A549 (cell line): ENCODE measurements at regions not wholly inside any gene's neighbourhood (a gene's known extent, or its start where the extent isn't known, plus 50 kb on each side); places are given as distances from the start of the nearest gene placed in this dataset.

Experiments used
- ATAC-seq, 2 experiments: fragments of 200-7000 bp in 1 of 2; fragments of >200 bp in 1 of 2; cut with Nextera tagmentation in 1 of 2; cut with Tn5 transposase in 1 of 2; 3 replicates each; pipeline versions ENCODE4 v1.8.0 to v1.9.1; 2018 to 2020; ENCODE audit warnings: mild to moderate bottlenecking in 1 of 2, moderate library complexity in 1 of 2
- CTCF ChIA-PET: fragments of 300-600 bp; sonication (Branson Sonifier 250); formaldehyde crosslinking; extraction: SDS; loops from one replicate; lab custom pipeline; 2021; ENCODE audit warnings: antibody characterized with exemption, inconsistent platforms; lab: Yijun Ruan, JAX
- POLR2A ChIA-PET: fragments of 350-600 bp; formaldehyde crosslinking; extraction: SDS; loops from one replicate; lab custom pipeline; 2021; ENCODE audit warnings: antibody characterized with exemption, inconsistent platforms; lab: Yijun Ruan, JAX
- DNase-seq, 2 experiments: peaks; one replicate each; pipeline versions ENCODE4 v3.0.0 to v3.0.0-alpha.2; 2011 to 2016; ENCODE audit warnings: low read depth in 1 of 2, low spot score in 1 of 2
- FAIRE-seq: peaks from 2 replicates; lab custom pipeline; 2011; peaks lifted over from hg19 to GRCh38; lab: Jason Lieb, UNC
- H3K27ac ChIP-seq, 2 experiments: fragments of >200 bp; sonication (Bioruptor Twin); formaldehyde crosslinking; 3 replicates each; pipeline ENCODE4 v1.5.1; 2016 to 2017
- H3K4me1 ChIP-seq: fragments of >200 bp; sonication (Bioruptor Twin); formaldehyde crosslinking; 3 replicates; pipeline ENCODE4 v1.6.1; 2016
- H3K4me2 ChIP-seq: fragments of >200 bp; sonication (Bioruptor Twin); formaldehyde crosslinking; 3 replicates; pipeline ENCODE4 v1.6.1; 2016
- H3K4me3 ChIP-seq: fragments of >200 bp; sonication (Bioruptor Twin); formaldehyde crosslinking; 3 replicates; pipeline ENCODE4 v1.5.1; 2016
- H3K9me3 ChIP-seq: fragments of >200 bp; sonication (Bioruptor Twin); formaldehyde crosslinking; 3 replicates; pipeline ENCODE4 v1.6.1; 2016
- BCL3 ChIP-seq: fragments of >200 bp; sonication (Bioruptor Twin); formaldehyde crosslinking; IDR thresholded peaks from 3 replicates; pipeline ENCODE4 v1.6.1; 2016
- CHD2 ChIP-seq: fragments of 150-350 bp; IDR thresholded peaks from 2 replicates; pipeline ENCODE4 v1.6.1; 2014; ENCODE audit warnings: low read length; ENCODE audit not compliant: partially characterized antibody
- EHF ChIP-seq: fragments of 250-450 bp; sonication (Bioruptor Pico); IDR thresholded peaks from 2 replicates; pipeline ENCODE4 v1.5.0; 2020; ENCODE audit warnings: mild to moderate bottlenecking
- ELK1 ChIP-seq: fragments of 150-350 bp; IDR thresholded peaks from 2 replicates; pipeline ENCODE4 v1.6.1; 2014; ENCODE audit warnings: low read depth, mild to moderate bottlenecking, low read length
- FOXS1 ChIP-seq: fragments of 250-450 bp; sonication (Bioruptor Pico); IDR thresholded peaks from 2 replicates; pipeline ENCODE4 v1.5.0; 2020; ENCODE audit warnings: mild to moderate bottlenecking, moderate library complexity
- GATA3 ChIP-seq: IDR thresholded peaks from 2 replicates; pipeline ENCODE4 v1.6.1; 2012; ENCODE audit warnings: borderline replicate concordance
- HOXA7 ChIP-seq: fragments of 250-450 bp; sonication (Bioruptor Pico); IDR thresholded peaks from 2 replicates; pipeline ENCODE4 v1.5.0; 2020; ENCODE audit warnings: mild to moderate bottlenecking, moderate library complexity
- JUN ChIP-seq, 2 experiments: fragments of >200 bp; sonication (Bioruptor Twin); formaldehyde crosslinking; IDR thresholded peaks; 2 replicates in 1 of 2; 3 replicates in 1 of 2; pipeline ENCODE4 v1.6.1; 2016 to 2017
- KDM5A ChIP-seq: fragments of 200-600 bp; sonication (generic); IDR thresholded peaks from 2 replicates; pipeline ENCODE4 v1.6.1; 2016; ENCODE audit warnings: antibody characterized with exemption, mild to moderate bottlenecking
- MAFK ChIP-seq: fragments of 450-650 bp; IDR thresholded peaks from 2 replicates; pipeline ENCODE4 v1.6.1; 2014; ENCODE audit not compliant: partially characterized antibody
- NR3C1 ChIP-seq: fragments of >200 bp; sonication (Bioruptor Twin); formaldehyde crosslinking; IDR thresholded peaks from 3 replicates; pipeline ENCODE4 v1.6.1; 2017
- PBX3 ChIP-seq: IDR thresholded peaks from 2 replicates; pipeline ENCODE4 v1.6.1; 2012
- PHF8 ChIP-seq: fragments of 200-600 bp; sonication (generic); IDR thresholded peaks from 2 replicates; pipeline ENCODE4 v1.6.1; 2016; ENCODE audit warnings: low read depth, mild to moderate bottlenecking, antibody characterized with exemption, moderate library complexity, borderline replicate concordance
- RCOR1 ChIP-seq: fragments of 150-350 bp; IDR thresholded peaks from 2 replicates; pipeline ENCODE4 v1.6.1; 2014; ENCODE audit warnings: antibody characterized with exemption, low read length, low read depth
- RNF2 ChIP-seq: fragments of 200-600 bp; sonication (generic); IDR thresholded peaks from 2 replicates; pipeline ENCODE4 v1.6.1; 2016; ENCODE audit warnings: low read depth, mild to moderate bottlenecking, antibody characterized with exemption, moderate library complexity, borderline replicate concordance
- SREBF2 ChIP-seq: fragments of 450-650 bp; IDR thresholded peaks from 2 replicates; pipeline ENCODE4 v1.6.1; 2014; ENCODE audit warnings: mild to moderate bottlenecking, moderate library complexity
- TP53 ChIP-seq: fragments of 250-450 bp; sonication (Bioruptor Pico); IDR thresholded peaks from 2 replicates; pipeline ENCODE4 v1.5.0; 2021; ENCODE audit warnings: mild to moderate bottlenecking, moderate library complexity
- WGBS: methylation state at CpG from one replicate; pipeline ENCODE4 v1.1.6; 2017; ENCODE audit errors: missing lambda C conversion rate; 5-methylcytosine and 5-hydroxymethylcytosine counted together
- TF ChIP-seq, protein P1 (sequence below): IDR thresholded peaks from 2 replicates; pipeline ENCODE4 v1.6.1; 2012; ENCODE audit warnings: low read depth, borderline replicate concordance
- TF ChIP-seq, protein P2 (sequence below): fragments of 450-650 bp; IDR thresholded peaks from 2 replicates; pipeline ENCODE4 v1.6.1; 2014; ENCODE audit warnings: antibody characterized with exemption
- TF ChIP-seq, protein P3 (sequence below): fragments of >200 bp; sonication (Bioruptor Twin); formaldehyde crosslinking; IDR thresholded peaks from 2 replicates; pipeline ENCODE4 v1.6.1; 2016

- ChIA-PET POLR2A (no interaction called here), CTCF (no interaction called here)
- DNase-seq (no peak), FAIRE-seq (no peak), ATAC-seq (no peak)
- no peaks in the 10 kb centered on the region for H3K4me1 ChIP-seq
- H3K27ac ChIP-seq: no peak overlapping the region
- WGBS: 12% methylated on average over 1 of the region's 1 CpG
- TF ChIP-seq TP53 (CRISPR knock-in tag) (no peak), PHF8 (no peak), JUN (IDR thresholded peaks at IDR 0.05) (no peak)
- TF ChIP-seq, protein P1, sequence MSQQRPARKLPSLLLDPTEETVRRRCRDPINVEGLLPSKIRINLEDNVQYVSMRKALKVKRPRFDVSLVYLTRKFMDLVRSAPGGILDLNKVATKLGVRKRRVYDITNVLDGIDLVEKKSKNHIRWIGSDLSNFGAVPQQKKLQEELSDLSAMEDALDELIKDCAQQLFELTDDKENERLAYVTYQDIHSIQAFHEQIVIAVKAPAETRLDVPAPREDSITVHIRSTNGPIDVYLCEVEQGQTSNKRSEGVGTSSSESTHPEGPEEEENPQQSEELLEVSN: no peak
- no peak overlapping the region for H3K4me2 ChIP-seq
- H3K9me3 ChIP-seq: peaks cover 10% of the 10 kb centered on the region; the same call in 1 of the 3 replicates
- no peak overlapping the region for H3K4me3 ChIP-seq
Measured at GRCh38 chr12:68445824-68446223, 113.7 kb upstream of the MDM1 start.

DNA sequence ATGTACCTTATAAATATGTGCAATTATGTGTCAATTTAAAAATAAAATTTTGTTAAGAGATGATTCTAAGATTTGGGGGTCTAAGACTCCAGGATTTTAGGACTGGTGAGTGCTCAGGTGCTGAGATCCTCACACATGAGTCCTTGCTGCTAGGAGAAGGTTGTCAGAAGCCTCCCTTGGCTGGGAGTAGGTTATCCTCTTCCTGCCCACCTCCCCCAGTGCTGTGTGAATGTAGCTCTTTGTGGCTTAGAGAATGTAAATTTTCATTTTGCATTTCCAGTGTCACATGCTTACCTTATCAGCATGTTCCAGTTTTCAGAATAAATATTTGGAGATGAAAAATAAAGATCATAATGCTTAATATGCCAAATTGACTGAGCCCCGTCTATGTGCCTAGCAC, 114.2 kb upstream of the MDM1 start:
- ChIA-PET CTCF (interaction anchor here (0.6 kb wide), 1 partner anchor 37 kb away, joined by 3 read pairs; no protein-coding TSS in a partner anchor), POLR2A (no interaction called here)
- Histone ChIP-seq H3K27ac (no peak overlapping the region), H3K9me3 (peaks cover 10% of the 10 kb centered on the region; the same call in 1 of the 3 replicates), H3K4me1 (no peaks in the 10 kb centered on the region), H3K4me3 (no peak overlapping the region), H3K4me2 (no peak overlapping the region)
- ATAC-seq (no peak), FAIRE-seq (no peak), DNase-seq (no peak)
- TF ChIP-seq, protein P2, sequence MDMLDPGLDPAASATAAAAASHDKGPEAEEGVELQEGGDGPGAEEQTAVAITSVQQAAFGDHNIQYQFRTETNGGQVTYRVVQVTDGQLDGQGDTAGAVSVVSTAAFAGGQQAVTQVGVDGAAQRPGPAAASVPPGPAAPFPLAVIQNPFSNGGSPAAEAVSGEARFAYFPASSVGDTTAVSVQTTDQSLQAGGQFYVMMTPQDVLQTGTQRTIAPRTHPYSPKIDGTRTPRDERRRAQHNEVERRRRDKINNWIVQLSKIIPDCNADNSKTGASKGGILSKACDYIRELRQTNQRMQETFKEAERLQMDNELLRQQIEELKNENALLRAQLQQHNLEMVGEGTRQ: no peak
- no peak for TF ChIP-seq CHD2
- WGBS: 49% methylated on average over 1 of the region's 1 CpG

GRCh38 chr12:68446901-68447796, 115.0 kb upstream of the MDM1 start:
- no peaks in the 10 kb centered on the region for H3K4me1 ChIP-seq
- no peak for FAIRE-seq
- no peak for ATAC-seq
- H3K27ac ChIP-seq: no peak overlapping the region
- peaks cover 10% of the 10 kb centered on the region; the same call in 1 of the 3 replicates for H3K9me3 ChIP-seq
- ChIA-PET CTCF (interaction anchor here (0.6 kb wide), 1 partner anchor 38 kb away, joined by 3 read pairs; no protein-coding TSS in a partner anchor), POLR2A (no interaction called here)
- no peak overlapping the region for H3K4me2 ChIP-seq
- DNase-seq: no peak
- TF ChIP-seq EHF (CRISPR knock-in tag): no peak
- TF ChIP-seq PBX3: no peak
- no peak for TF ChIP-seq KDM5A
- TF ChIP-seq ELK1: no peak
- TF ChIP-seq RCOR1: no peak
- TF ChIP-seq NR3C1: no peak
- TF ChIP-seq SREBF2: no peak
- no peak overlapping the region for H3K4me3 ChIP-seq
- 48% methylated on average over 7 of the region's 7 CpGs for WGBS

GRCh38 chr12:68447797-68448260, 115.7 kb upstream of the MDM1 start:
- Histone ChIP-seq H3K4me2 (no peak overlapping the region), H3K9me3 (peaks cover 10% of the 10 kb centered on the region; the same call in 1 of the 3 replicates), H3K4me1 (no peaks in the 10 kb centered on the region), H3K4me3 (no peak overlapping the region), H3K27ac (no peak overlapping the region)
- WGBS: 45% methylated on average over 2 of the region's 2 CpGs
- DNase-seq: no peak
- FAIRE-seq: no peak
- ChIA-PET CTCF (no interaction called here), POLR2A (no interaction called here)
- no peak for ATAC-seq
- TF ChIP-seq BCL3 (no peak), RCOR1 (no peak), NR3C1 (no peak), RNF2 (no peak), ELK1 (no peak), GATA3 (no peak), EHF (CRISPR knock-in tag) (no peak), FOXS1 (CRISPR knock-in tag) (no peak), MAFK (no peak), HOXA7 (CRISPR knock-in tag) (no peak)
- TF ChIP-seq, protein P2: no peak
- TF ChIP-seq, protein P3, sequence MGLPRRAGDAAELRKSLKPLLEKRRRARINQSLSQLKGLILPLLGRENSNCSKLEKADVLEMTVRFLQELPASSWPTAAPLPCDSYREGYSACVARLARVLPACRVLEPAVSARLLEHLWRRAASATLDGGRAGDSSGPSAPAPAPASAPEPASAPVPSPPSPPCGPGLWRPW: no peak
